AG20443 (cell line): ENCODE measurements at regions not wholly inside any gene's neighbourhood (a gene's known extent, or its start where the extent isn't known, plus 50 kb on each side); places are given as distances from the start of the nearest gene placed in this dataset.

Source experiments
- DNase-seq: peaks from one replicate; pipeline ENCODE4 v3.0.0; 2012; ENCODE audit warnings: low spot score, mixed read lengths

GRCh38 chr2:12083081-12083581 lies 336.7 kb downstream of the LPIN1 start:
- DNase-seq: no peak

DNA sequence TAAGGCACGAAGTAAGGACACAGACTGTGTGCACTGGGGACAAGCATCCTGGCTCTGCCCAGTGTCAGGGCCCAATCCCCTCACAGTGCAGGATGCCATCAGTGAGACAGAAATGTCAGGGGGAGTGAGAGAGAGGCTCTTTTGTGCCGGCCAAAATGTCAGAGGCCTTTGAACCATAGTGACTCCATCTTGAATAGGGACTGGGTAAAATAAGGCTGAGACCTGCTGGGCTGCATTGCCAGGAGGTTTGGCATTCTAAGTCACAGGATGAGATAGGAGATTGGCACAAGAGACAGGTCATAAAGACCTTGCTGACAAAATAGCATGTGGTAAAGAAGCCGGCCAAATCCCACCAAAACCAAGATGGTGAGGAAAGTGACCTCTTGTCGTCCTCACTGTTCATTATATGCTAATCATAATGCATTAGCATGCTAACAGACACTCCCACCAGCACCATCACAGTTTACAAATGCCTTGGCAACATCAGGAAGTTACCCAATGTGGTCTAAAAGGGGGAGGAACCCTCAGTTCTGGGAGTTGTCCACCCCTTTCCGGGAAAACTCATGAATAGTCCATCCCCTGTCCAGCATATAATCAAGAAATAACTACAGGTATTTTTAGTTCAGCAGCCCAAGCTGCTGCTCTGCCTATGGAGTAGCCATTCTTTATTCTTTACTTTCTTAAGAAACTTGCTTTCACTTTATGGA lies 337.4 kb downstream of the LPIN1 start:
- DNase-seq: no peak

DNA sequence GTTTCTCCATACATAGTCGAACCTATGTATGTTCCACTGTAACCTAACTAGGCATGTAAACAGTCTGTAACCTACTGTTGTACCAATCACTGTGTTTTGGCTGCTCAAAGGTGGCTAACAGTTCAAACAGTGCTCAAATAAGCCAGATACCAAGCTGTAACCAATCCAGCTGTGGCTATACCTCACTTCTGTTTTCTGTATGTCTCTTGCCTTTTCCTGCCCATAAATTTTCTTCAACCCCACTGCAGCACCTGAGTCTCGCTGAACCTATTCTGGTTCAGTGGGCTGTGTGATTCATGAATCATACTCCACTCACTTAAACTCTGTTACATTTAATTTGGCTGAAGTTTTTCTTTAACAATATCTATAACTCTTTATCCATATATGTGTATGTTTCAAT lies 340.7 kb downstream of the LPIN1 start:
- DNase-seq: no peak

- no peak for DNase-seq
These were observed 341.4 kb downstream of the LPIN1 start for GRCh38 chr2:12087671-12088380.

DNA sequence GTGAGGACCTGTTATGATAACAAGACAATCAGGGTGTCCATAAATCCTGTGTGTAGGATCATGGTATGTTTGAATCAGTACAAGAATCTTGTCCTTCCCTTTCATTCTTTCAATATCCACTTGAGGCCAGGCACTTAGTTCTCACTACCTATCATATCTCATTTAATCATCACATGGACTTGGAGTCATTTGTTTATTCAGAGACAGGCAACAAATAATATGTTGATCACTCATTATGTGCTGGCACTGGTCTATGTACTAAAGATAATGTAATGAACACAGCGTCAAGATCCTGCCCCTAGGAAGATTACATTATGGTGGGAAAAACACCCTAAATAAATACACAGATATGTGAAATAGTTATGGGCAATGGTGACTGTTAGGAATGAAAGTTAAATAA lies 342.6 kb downstream of the LPIN1 start:
- DNase-seq: no peak

GRCh38 chr2:12089496-12089895 lies 343.1 kb downstream of the LPIN1 start:
- no peak for DNase-seq

DNA sequence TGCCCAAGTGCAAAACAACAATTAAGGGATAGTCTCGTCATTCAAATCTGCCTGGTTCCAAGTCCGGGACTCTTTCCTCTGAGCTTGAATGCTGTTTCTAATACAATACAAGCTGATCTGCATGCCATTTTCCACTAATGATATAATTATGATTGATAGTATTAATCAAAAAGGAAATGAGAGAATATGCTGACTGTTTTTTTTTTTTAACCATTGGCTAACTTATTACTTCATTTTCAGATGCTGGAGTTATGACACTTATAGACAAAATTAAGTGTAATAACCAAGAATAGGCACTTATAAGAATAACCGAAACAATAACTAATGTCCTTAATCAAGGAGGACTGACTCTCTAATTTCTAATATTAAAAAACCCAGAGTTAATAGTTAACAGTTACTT lies 343.6 kb downstream of the LPIN1 start:
- no peak for DNase-seq

DNA sequence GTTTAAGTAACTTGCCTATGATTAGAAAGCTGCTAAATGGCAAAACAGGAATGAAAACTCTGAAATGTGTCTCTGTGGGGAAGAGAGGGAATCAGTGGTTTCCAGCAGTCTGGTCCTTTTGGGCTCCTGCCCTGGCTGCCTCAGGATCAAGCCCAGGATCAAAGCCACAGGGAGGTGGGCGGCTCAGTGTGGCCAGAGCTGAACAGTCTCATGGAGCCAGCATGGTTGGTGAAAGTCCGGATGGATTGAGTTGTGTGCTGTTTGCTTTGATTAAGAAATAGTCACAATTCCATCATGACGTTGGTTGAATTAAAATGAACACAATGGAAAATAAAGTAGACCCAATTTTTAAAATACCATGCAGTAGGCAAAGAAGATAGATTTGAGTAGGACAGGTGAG lies 344.2 kb downstream of the LPIN1 start:
- DNase-seq: no peak

- no peak for DNase-seq
These were observed 344.9 kb downstream of the LPIN1 start for GRCh38 chr2:12091201-12091806.

DNA sequence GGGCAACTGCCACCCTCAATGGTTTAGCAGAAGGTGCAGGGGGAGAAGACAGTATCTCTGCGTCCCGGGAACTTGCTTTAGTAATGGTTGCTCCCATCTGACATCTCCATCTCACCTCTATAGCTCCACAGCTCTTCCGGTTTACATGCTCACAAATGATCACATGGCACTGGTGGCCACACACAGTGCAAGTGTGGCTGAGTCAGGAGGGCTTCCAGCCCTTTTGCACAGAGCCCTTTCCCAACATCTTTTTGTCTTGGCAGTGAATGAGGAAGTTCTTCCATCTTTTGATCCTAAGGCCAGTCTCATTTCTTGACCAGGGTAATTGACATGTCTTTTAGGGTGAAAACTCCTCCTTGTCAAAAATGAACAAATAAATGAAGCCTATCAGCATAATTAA lies 347.7 kb downstream of the LPIN1 start:
- DNase-seq: no peak

DNA sequence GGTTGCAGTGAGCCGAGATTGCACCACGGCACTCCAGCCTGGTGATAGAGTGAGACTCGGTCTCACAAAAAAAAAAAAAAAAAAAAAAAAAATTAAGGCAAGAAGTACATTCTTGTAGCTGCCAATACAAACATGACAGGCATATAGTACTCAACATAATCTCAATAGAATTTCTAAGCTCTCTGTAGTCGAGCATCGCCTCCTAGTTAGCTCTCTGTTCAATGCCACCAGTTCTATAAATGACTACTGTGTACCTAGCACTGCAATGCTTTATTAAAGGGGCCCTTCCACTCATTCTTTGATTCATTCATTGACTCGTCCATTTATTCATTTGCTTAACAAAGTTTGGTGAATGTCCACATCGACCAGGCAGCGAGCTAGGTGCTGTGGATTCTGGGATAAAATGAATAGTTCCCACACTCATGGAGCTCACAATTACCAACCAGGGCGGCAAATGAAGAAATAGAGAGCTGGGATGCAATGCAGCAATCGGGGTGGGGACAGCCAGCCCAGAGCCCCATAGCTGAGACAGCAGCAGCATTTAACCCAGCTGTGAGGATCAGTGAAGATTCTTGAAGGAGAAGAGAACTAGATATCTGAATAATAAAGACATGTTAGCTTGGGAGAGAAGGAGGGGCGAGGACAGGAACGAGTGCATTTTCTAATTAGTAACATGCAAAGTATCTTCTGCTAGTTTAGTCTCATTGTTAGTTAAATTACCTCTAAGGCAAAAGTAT lies 349.8 kb downstream of the LPIN1 start:
- no peak for DNase-seq

- DNase-seq: no peak
These were observed 350.5 kb downstream of the LPIN1 start for GRCh38 chr2:12096788-12097449.

GRCh38 chr2:12097859-12098258 lies 351.4 kb downstream of the LPIN1 start:
- no peak for DNase-seq

- DNase-seq: no peak
These were observed 352.9 kb downstream of the LPIN1 start for GRCh38 chr2:12099374-12099773.

- DNase-seq: no peak
These were observed 356.2 kb downstream of the LPIN1 start for GRCh38 chr2:12102679-12103078.

DNA sequence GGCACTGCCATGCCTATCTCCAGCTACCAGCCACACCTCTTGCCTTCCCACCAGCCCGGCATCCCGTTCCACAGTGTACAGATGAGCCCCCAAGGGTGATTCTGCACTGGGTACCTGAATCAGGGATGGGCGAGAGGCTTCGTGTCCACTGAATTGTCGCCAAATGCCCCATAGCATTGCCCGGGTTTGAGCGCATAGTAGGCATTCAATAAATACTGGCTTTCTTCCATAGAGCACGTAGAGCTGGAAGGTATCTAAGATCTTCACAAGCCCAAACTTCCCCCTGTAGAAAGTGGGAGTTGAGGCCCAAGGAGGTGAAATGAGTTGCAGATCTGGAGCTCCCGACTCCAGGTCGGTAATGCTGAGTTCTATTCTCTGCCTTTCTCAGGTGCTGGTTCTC lies 358.7 kb downstream of the LPIN1 start:
- no peak for DNase-seq

DNA sequence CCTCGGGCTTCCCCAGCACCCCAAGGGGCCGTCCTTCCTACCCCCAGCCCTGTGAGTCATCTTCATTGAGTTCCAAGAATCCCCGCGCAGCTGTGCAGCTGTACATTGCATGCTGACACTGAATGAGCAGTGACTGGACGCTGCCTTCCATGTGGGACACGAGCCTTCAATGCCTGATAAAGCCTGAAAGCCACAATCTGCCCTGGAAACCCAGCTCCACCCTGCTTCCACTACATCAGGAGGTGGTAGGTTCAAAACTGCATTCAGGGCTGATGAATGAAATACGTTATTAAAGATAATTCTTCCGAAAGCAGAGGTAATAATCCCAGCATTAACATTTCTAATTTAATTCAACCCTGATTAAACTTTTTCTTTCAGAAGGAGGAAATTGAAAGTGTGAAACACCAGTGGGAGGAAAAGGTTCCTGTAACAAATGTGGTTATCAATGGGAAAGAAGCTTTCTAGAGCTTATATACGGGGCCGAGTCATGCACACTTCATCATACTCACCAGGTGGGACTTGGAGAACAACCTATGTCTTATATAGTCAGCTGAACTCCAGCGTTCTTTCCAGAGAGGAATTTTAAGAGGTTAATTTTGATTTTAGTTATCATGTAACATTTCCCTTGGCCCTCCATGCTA lies 360.1 kb downstream of the LPIN1 start:
- peak; percentile 95 for DNase-seq

- no peak for DNase-seq
These were observed 360.9 kb downstream of the LPIN1 start for GRCh38 chr2:12107321-12107720.

GRCh38 chr2:12107939-12108338 lies 361.5 kb downstream of the LPIN1 start:
- DNase-seq: no peak

DNA sequence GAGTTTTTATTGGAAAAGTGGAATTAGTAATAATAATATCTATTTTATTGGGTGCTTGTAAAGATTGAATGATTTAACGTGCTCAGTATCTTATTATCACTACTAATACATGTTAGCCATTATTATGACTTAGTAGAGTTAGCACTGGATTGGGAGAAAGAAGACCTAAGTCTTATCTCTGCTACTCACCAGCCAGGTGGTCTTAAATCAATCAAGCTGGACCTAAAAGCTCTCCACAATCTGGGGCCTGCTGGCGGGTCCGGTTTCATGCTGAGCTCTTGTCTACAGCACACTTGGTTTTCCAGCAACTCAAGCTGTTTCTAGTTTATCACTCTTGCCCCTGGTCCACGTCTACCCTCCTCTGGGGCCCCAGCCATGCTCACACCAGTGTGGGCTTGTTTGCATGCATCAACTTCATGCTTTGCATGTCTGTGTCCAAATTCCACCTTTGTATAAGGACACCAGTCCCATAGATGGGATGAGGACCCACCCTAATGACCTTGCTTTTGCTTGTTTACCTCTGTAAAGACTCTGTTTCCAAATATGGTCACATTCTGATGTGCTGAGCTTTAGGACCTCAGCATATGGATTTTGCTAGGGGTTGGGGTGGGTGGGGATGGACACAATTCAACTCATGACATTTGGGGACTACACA lies 363.1 kb downstream of the LPIN1 start:
- DNase-seq: no peak

DNA sequence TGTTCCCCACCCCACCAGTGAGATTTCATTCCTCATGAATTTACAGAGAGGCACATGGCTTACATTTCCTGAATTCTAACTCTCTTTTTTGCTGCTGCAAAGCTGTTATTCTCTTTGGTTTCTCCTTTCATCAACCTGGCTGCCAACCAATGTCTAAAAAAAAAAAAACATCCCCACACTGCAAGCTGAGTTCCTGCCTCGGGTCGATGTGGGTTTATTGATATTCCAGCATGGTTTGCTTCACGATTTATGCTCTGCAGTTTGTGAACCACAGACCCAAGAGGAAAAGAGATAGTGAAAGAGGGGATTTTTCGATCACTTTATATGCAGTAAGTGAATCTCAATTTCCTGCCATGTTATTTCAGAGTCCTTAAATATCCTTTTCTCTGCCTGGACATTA lies 363.6 kb downstream of the LPIN1 start:
- DNase-seq: no peak
